Upper lobe of left lung (tissue), 6 donors: ENCODE measurements at regions not wholly inside any gene's neighbourhood (a gene's known extent, or its start where the extent isn't known, plus 50 kb on each side); places are given as distances from the start of the nearest gene placed in this dataset.

Experiments used
- ATAC-seq, 2 donors: fragments of 200-7000 bp; cut with Tn5 transposase; one replicate each; pipeline ENCODE4 v1.9.1; 2022; ENCODE audit warnings: mild to moderate bottlenecking in 2 of 2, moderate library complexity in 2 of 2; ENCODE audit not compliant: low FRiP score in 2 of 2
- DNase-seq, 2 donors: peaks; one replicate each; pipeline ENCODE4 v3.0.0-alpha.2; 2019 to 2020
- H3K27ac ChIP-seq, 4 donors: fragments of 200-600 bp; sonication (generic); one replicate each; pipeline ENCODE4 v1.5.1; 2016 to 2019
- H3K27me3 ChIP-seq, 4 donors: fragments of 200-600 bp; sonication (generic); one replicate each; pipeline ENCODE4 v1.5.1; 2017 to 2019
- H3K36me3 ChIP-seq, 4 donors: fragments of 200-600 bp; sonication (generic); one replicate each; pipeline ENCODE4 v1.5.1; 2016 to 2019
- H3K4me1 ChIP-seq, 4 donors: fragments of 200-600 bp; sonication (generic); one replicate each; pipeline ENCODE4 v1.5.1; 2018 to 2019
- H3K4me3 ChIP-seq, 4 donors: fragments of 200-600 bp; sonication (generic); one replicate each; pipeline ENCODE4 v1.5.1; 2017 to 2019; ENCODE audit warnings: mild to moderate bottlenecking in 2 of 4, moderate library complexity in 1 of 4
- H3K9me3 ChIP-seq, 4 donors: fragments of 200-600 bp; sonication (generic); one replicate each; pipeline ENCODE4 v1.5.1; 2018 to 2019
- EP300 ChIP-seq, 4 donors: sonication (generic); formaldehyde crosslinking; IDR thresholded peaks; one replicate each; pipeline ENCODE4 v1.5.1; 2017; ENCODE audit warnings: antibody characterized with exemption in 4 of 4, control low read depth in 2 of 4
- POLR2A ChIP-seq, 4 donors: fragments of 450-650 bp; IDR thresholded peaks; one replicate each; pipeline ENCODE4 v1.5.1; 2016 to 2017; ENCODE audit warnings: antibody characterized with exemption in 4 of 4, mild to moderate bottlenecking in 2 of 4
- POLR2AphosphoS5 ChIP-seq, 2 donors: sonication (generic); formaldehyde crosslinking; IDR thresholded peaks; one replicate each; pipeline ENCODE4 v1.5.1; 2017; ENCODE audit warnings: antibody characterized with exemption in 2 of 2
- WGBS, 2 donors: methylation state at CpG; one replicate each; pipeline ENCODE4 v1.1.5; 2017 to 2018; 5-methylcytosine and 5-hydroxymethylcytosine counted together
- TF ChIP-seq, protein P1 (sequence below), 6 experiments: fragments of 450-650 bp in 4 of 6; fragments of 200-600 bp in 2 of 6; sonication (generic) in 2 of 6; IDR thresholded peaks; one replicate each; pipeline ENCODE4 v1.5.1; 2016 to 2019; ENCODE audit warnings: antibody characterized with exemption in 6 of 6
- donor health status: DM: no; HTN: no; CAD: no; lungs with moderate emphysema.
- donor health status: DM: no; HTN: yes; CAD: no; lungs with severe emphysema.

DNA sequence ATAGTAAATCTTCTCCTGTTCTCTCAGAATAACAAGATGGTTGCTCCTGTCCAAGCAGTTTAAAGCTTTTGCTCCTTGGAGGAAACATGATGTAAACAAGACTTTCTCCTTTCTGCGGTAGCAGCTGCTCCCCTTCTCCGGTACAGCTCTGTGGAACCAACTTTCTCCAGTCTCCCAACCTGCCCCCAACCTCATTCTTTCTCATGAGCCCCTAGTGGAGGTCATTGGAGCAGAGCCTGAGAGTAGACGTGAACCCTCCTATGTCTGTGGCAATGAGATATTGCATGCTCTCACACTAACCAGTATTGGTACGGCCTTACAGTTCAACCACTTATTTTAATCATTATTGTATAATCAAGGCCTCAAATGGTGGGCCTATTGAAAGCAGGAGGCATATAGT, 483.8 kb upstream of the CDH10 start:
- TF ChIP-seq POLR2AphosphoS5 (IDR thresholded peaks at IDR 0.05) (no peak), POLR2A (IDR thresholded peaks at IDR 0.05) (no peak), EP300 (IDR thresholded peaks at IDR 0.05) (no peak)
- TF ChIP-seq, protein P1, sequence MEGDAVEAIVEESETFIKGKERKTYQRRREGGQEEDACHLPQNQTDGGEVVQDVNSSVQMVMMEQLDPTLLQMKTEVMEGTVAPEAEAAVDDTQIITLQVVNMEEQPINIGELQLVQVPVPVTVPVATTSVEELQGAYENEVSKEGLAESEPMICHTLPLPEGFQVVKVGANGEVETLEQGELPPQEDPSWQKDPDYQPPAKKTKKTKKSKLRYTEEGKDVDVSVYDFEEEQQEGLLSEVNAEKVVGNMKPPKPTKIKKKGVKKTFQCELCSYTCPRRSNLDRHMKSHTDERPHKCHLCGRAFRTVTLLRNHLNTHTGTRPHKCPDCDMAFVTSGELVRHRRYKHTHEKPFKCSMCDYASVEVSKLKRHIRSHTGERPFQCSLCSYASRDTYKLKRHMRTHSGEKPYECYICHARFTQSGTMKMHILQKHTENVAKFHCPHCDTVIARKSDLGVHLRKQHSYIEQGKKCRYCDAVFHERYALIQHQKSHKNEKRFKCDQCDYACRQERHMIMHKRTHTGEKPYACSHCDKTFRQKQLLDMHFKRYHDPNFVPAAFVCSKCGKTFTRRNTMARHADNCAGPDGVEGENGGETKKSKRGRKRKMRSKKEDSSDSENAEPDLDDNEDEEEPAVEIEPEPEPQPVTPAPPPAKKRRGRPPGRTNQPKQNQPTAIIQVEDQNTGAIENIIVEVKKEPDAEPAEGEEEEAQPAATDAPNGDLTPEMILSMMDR (IDR thresholded peaks at IDR 0.05): no peak
- Histone ChIP-seq H3K4me3 (no peak overlapping the region), H3K27ac (no peak overlapping the region), H3K9me3 (no peaks in the 10 kb centered on the region), H3K27me3 (no peaks in the 10 kb centered on the region), H3K36me3 (no peaks in the 10 kb centered on the region), H3K4me1 (no peaks in the 10 kb centered on the region)
- DNase-seq: no peak
- no peak for ATAC-seq
- WGBS, 2 donors: 72 to 77% methylated on average over 4 of the region's 4 CpGs

DNA sequence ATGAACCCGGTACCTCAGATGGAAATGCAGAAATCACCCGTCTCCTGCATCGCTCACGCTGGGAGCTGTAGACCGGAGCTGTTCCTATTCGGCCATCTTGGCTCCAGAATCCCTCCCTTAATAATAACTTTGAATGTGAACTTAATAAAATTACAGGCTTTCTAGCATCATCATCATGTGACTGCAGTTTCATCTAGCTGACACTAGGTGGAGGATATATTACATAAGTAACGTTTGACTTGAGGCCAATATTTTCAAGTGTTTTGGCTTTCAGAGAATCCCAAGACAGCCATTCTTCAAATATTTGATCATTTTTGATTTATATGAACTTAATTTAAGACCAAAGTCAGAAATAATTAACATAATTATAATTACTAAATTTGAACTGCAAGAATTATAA, 474.9 kb upstream of the CDH10 start:
- ATAC-seq: no peak
- no peaks in the 10 kb centered on the region for H3K36me3 ChIP-seq
- H3K4me1 ChIP-seq: no peaks in the 10 kb centered on the region
- WGBS, 2 donors: 83 to 84% methylated on average over 7 of the region's 7 CpGs
- no peak overlapping the region for H3K27ac ChIP-seq
- TF ChIP-seq, protein P1 (IDR thresholded peaks at IDR 0.05): peak in 3 of 6 experiments; percentile 31 to 51 (median 41)
- no peak for TF ChIP-seq POLR2AphosphoS5 (IDR thresholded peaks at IDR 0.05)
- no peak for DNase-seq
- no peaks in the 10 kb centered on the region for H3K27me3 ChIP-seq
- H3K4me3 ChIP-seq: no peak overlapping the region
- H3K9me3 ChIP-seq: no peaks in the 10 kb centered on the region

DNA sequence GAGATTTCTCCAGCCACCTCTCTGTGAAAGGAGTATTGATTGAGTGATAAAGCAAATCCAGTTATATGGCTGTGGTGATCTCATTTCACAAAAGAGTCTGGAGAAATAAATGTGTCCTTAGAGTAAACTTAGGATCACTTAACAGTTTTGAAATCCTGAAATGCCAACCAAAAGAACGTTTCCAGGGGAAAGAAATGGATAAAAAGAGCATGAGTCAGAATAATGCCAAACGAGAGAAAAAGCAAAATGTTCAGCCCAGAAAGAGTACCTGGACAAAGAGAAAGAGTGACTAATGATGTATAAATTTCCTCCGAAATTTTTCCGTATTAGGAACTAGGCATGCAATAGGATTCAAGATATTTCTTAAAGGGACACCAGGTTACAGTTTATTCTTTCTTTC, 463.1 kb upstream of the CDH10 start:
- Histone ChIP-seq H3K4me3 (no peak overlapping the region), H3K9me3 (no peaks in the 10 kb centered on the region), H3K27me3 (no peaks in the 10 kb centered on the region), H3K4me1 (no peaks in the 10 kb centered on the region), H3K27ac (no peak overlapping the region), H3K36me3 (no peaks in the 10 kb centered on the region)
- no peak for TF ChIP-seq POLR2AphosphoS5 (IDR thresholded peaks at IDR 0.05)
- TF ChIP-seq, protein P1 (IDR thresholded peaks at IDR 0.05): no peak
- no peak for ATAC-seq
- 54 to 57% methylated on average over 4 of the region's 4 CpGs for WGBS, 2 donors
- DNase-seq: no peak

DNA sequence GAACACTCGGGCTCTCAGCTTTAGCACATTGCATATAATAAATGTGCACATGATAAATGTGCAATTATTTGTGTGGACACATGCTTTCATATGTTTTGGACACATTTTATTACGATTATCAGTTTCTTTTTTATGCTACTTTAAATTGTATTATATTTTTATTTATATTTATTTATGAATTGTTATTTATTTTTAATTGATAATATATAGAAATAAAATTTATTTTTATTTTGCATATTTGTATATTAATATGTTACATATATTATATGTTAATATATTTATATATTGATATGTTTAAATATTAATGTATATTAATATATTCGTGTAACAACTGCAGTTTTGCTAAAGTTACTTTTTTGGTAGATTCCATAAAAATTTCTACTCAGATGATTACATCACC, 454.8 kb upstream of the CDH10 start:
- ATAC-seq (no peak), DNase-seq (no peak)
- H3K4me3 ChIP-seq: no peak overlapping the region
- H3K9me3 ChIP-seq: no peaks in the 10 kb centered on the region
- TF ChIP-seq POLR2AphosphoS5 (IDR thresholded peaks at IDR 0.05) (no peak), POLR2A (IDR thresholded peaks at IDR 0.05) (no peak), EP300 (IDR thresholded peaks at IDR 0.05) (no peak)
- TF ChIP-seq, protein P1 (IDR thresholded peaks at IDR 0.05): no peak
- 82 to 84% methylated on average over 3 of the region's 3 CpGs for WGBS, 2 donors
- no peaks in the 10 kb centered on the region for H3K36me3 ChIP-seq
- no peak overlapping the region for H3K27ac ChIP-seq
- H3K27me3 ChIP-seq: no peaks in the 10 kb centered on the region
- no peaks in the 10 kb centered on the region for H3K4me1 ChIP-seq

DNA sequence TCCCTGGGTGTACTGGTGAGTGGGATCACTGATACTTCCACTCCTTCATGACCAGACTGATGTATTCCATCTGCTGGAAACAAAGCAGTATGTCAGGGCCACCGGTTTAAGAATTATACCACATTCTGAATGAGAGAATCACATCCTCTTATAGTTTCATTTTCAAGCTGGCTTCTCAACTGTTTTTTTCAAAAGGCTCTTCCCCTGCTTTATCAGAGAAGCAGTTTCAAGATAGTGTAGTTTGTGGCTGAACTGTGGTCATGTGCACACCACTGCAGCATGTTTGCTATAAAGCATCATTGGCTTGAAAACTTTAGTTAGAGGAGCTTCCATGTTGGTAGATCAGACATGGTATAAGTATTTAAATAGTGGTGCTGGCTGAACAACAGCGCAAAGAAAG, 450.5 kb upstream of the CDH10 start:
- TF ChIP-seq, protein P1 (IDR thresholded peaks at IDR 0.05): no peak
- TF ChIP-seq EP300 (IDR thresholded peaks at IDR 0.05) (no peak), POLR2A (IDR thresholded peaks at IDR 0.05) (no peak), POLR2AphosphoS5 (IDR thresholded peaks at IDR 0.05) (no peak)
- Histone ChIP-seq H3K4me3 (no peak overlapping the region), H3K27ac (no peak overlapping the region), H3K4me1 (no peaks in the 10 kb centered on the region), H3K9me3 (no peaks in the 10 kb centered on the region), H3K27me3 (no peaks in the 10 kb centered on the region), H3K36me3 (no peaks in the 10 kb centered on the region)
- DNase-seq (no peak), ATAC-seq (no peak)
- 84 to 91% methylated on average over 1 to 2 of the region's 2 CpGs for WGBS, 2 donors
